Mucosa of rectum (tissue), 2 donors: ENCODE measurements at regions not wholly inside any gene's neighbourhood (a gene's known extent, or its start where the extent isn't known, plus 50 kb on each side); places are given as distances from the start of the nearest gene placed in this dataset.

Experiments
- H3K27ac ChIP-seq, 2 donors: one replicate each; pipeline ENCODE4 v1.7.0; 2013; ENCODE audit warnings: inconsistent platforms in 2 of 2, low read depth in 2 of 2, low read length in 2 of 2
- H3K27me3 ChIP-seq, 2 donors: one replicate each; pipeline ENCODE4 v1.7.0; 2013; ENCODE audit warnings: low read length in 2 of 2; ENCODE audit not compliant: control insufficient read depth in 2 of 2, insufficient read depth in 2 of 2
- H3K36me3 ChIP-seq, 2 donors: one replicate each; pipeline ENCODE4 v1.7.0; 2013; ENCODE audit warnings: low read length in 2 of 2; ENCODE audit not compliant: control insufficient read depth in 2 of 2, insufficient read depth in 2 of 2
- H3K4me1 ChIP-seq, 2 donors: one replicate each; pipeline ENCODE4 v1.7.0; 2013; ENCODE audit warnings: low read length in 2 of 2, mild to moderate bottlenecking in 1 of 2; ENCODE audit not compliant: control insufficient read depth in 2 of 2, insufficient read depth in 2 of 2
- H3K4me3 ChIP-seq, 2 donors: one replicate each; pipeline ENCODE4 v1.7.0; 2013; ENCODE audit warnings: low read length in 2 of 2
- H3K9ac ChIP-seq, 2 donors: one replicate each; pipeline ENCODE4 v1.7.0; 2013; ENCODE audit warnings: low read length in 2 of 2, low read depth in 1 of 2, mild to moderate bottlenecking in 1 of 2
- H3K9me3 ChIP-seq, 2 donors: one replicate each; pipeline ENCODE4 v1.7.0; 2013; ENCODE audit warnings: low read length in 2 of 2; ENCODE audit not compliant: control insufficient read depth in 2 of 2
- donor health status: healthy.
- donor health status: Normal muscosa, but diverticular disease.

DNA sequence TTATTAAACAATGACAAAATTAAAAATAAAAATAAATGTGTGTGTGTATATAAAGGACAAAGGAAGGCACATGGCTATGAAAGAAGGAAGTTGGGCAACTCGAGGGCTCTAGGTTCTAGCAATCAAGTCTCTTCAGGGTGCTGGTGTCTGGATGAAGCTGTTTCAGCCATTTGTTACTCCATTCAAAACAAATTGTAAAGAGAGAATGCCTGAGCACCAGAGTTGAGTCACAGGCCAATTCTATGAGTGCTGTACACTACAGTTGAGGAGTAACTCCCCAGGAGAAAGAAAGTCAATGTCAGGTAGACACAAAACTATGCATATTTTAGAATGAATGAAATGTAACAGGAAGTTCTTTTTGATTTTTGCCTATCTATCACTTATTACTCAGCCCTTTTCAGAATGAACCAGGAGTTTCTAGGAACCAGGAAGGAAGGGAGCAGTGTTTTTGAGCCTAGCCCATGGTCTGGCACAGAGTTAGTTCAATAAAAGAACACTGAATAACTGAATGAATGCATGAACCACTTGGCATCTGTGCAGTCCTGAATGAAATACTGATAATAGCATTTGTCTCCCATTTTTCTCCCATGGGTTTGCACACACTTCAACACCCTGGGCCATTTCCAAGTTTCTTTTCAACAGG, 151.7 kb upstream of the CPEB2 start:
- H3K4me1 ChIP-seq, result no peaks in the 10 kb centered on the region
- no peaks in the 10 kb centered on the region for H3K36me3 ChIP-seq
- no peak overlapping the region for H3K27ac ChIP-seq
- no peak overlapping the region for H3K9ac ChIP-seq
- H3K9me3 ChIP-seq, result no peaks in the 10 kb centered on the region
- H3K27me3 ChIP-seq, result no peaks in the 10 kb centered on the region
- H3K4me3 ChIP-seq, result no peak overlapping the region

DNA sequence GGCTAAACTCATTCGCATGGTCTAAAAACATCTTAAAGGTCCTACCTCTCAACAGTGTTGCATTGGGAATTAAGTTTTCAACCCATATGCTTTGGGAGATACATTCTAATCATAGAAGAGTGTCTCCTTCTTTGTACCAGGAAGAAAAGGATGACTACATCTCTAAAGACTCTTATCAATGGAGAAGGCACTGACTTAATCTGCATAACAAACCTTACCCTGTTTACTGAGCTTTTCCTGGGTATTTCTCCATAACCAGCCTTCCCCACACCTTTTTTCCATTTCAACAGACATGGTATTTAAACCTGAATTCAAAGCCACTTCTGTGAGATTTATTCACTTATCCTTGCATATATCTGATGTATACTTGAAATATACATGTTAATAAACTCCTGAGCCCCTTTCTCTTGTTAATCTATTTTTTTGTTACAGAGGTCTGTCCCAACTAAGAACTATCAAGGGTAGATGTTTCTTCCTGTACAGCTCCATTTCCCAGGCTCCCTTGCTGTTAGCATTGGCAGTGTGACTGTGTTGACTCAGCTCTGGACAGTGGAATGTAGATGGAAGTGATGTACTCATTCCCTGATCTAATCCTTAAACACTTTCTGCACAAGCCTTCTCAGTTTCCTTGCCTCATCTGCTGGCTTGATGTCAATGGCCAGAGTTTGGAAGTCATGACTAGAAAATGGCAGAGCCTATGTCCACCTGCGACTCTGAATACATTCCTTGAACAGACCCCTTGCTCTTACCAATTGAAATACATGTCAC, 148.9 kb upstream of the CPEB2 start:
- H3K9ac ChIP-seq, result no peak overlapping the region
- no peaks in the 10 kb centered on the region for H3K9me3 ChIP-seq
- H3K4me3 ChIP-seq, result no peak overlapping the region
- H3K27ac ChIP-seq, result no peak overlapping the region
- no peaks in the 10 kb centered on the region for H3K36me3 ChIP-seq
- no peaks in the 10 kb centered on the region for H3K27me3 ChIP-seq
- peaks cover 0 to 6% of the 10 kb centered on the region in 2 donors for H3K4me1 ChIP-seq

DNA sequence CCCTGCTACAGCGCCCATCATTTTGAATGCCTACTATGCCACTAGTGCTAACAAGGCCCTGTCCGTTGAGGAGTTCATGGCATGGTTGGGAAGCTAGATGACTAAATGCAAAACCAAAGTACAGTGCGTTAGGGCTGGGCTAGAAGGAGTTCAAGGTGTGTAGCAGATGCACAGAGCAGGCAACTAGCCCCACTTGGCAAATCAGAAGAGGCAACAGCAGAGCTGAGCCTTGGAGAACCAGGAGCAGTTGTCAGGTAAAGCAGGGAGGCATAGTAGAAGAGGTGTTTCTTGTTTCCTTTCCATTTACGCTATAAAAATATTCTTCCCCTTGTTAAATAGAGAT, 146.6 kb upstream of the CPEB2 start:
- Histone ChIP-seq H3K9me3 (no peaks in the 10 kb centered on the region), H3K27ac (peak overlapping the region; percentile 27 to 78), H3K27me3 (no peaks in the 10 kb centered on the region), H3K4me1 (peaks cover 0 to 6% of the 10 kb centered on the region in 2 donors), H3K4me3 (no peak overlapping the region), H3K36me3 (no peaks in the 10 kb centered on the region), H3K9ac (no peak overlapping the region)

DNA sequence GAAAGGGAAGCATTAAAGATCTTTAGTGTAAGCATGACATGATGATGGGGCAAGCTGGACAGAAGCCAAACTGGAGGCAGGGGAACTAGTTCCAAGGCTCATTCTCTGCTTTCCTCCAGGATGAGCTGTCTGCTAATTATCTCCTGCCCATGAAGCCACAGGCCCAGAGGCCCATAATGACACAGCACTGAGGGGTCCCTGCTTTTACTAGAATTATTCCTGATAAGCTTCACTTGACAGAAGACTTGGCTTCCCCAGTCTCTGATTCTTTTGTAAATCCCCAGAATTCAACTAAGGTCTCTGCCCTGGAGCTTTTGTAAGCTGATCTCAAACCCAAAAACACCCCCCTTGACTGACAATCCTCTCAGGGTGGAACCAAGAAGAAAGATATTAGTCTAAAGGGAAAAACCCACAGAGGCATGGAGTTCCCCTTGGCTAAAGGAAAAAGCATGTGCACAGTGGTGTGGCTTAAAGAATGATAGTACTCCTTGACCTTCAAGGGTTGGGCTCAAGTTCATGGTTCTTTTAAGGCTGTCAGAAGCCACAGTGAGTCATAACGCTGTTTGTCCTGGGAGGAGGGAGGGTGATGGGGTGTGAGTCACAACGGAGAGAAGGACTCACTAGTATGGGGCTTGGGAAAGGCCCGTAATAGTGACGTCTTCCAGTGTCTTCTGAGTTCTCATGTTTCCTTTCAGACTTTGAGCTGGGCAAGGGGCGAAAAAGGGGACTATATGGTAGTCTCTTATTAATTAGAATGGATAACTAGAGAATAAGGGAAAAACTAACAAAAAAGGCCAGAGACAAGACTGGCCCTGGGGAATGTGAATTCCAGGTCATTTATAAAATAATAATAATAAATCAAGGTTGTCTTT, 146.0 kb upstream of the CPEB2 start:
- Histone ChIP-seq H3K36me3 (no peaks in the 10 kb centered on the region), H3K9ac (peak overlapping the region in 1 of 2 donors; percentile 18), H3K4me1 (peaks cover 0 to 6% of the 10 kb centered on the region in 2 donors), H3K27ac (peak overlapping the region; percentile 27 to 78), H3K4me3 (no peak overlapping the region), H3K9me3 (no peaks in the 10 kb centered on the region), H3K27me3 (no peaks in the 10 kb centered on the region)

DNA sequence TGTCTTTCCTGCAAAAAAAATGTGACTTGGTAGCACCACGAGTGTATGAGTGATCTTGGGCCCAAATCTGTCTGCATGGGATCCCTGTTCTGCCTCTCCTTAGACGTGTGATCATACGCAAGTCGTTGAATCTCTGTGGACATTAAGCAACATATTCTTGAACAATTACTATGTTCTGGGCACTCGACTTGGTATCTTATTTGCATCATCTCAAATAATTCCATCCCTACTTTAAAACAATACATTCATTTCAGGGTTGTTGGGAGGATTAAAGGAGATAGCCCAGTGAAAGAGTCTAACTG, 145.4 kb upstream of the CPEB2 start:
- no peak overlapping the region for H3K27ac ChIP-seq
- H3K27me3 ChIP-seq, result no peaks in the 10 kb centered on the region
- H3K4me1 ChIP-seq, result peaks cover 0 to 6% of the 10 kb centered on the region in 2 donors
- no peak overlapping the region for H3K4me3 ChIP-seq
- H3K9ac ChIP-seq, result no peak overlapping the region
- H3K9me3 ChIP-seq, result no peaks in the 10 kb centered on the region
- no peaks in the 10 kb centered on the region for H3K36me3 ChIP-seq

DNA sequence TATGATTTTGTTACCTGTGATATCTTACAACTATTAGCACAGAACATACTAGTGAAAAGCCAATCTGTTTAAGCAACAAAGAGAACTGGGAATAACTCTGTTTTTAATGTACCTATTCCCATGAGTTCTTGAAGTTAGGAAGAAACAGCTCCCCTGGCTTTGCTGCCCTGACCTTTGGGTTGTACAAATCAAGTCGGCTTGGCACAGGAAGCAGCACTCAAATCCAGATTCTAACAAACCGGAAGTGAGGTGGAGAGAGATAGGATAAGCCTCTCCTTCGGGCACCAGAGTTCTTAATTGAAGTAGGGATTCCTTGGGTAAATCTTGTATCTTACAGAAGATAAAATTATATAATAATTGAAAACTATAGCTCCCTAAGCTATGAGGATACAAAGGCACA, 144.8 kb upstream of the CPEB2 start:
- Histone ChIP-seq H3K4me1 (peaks cover 0 to 6% of the 10 kb centered on the region in 2 donors), H3K36me3 (no peaks in the 10 kb centered on the region)

DNA sequence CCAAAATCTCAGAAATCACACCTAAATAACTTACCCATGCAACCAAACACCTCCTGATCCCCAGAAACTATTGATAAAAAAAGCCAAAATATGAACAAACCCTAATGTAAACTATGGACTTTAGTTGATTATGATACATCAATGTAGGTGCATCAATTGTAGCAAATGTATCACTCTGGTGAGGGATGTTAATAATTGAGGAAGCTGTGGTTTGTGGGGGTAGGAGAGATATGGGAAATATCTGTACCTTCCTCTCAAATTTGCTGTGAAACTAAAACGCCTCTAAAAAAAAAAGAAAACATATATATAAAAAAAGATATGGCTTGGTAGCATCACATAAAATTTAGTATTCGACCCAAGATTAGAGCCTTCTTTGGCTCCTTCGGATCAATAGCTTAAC, 144.3 kb upstream of the CPEB2 start:
- Histone ChIP-seq H3K9ac (no peak overlapping the region), H3K27me3 (no peaks in the 10 kb centered on the region), H3K36me3 (no peaks in the 10 kb centered on the region), H3K4me1 (peaks cover 0 to 8% of the 10 kb centered on the region in 2 donors), H3K9me3 (no peaks in the 10 kb centered on the region), H3K27ac (no peak overlapping the region), H3K4me3 (no peak overlapping the region)

More for the DNA sequence above, 144.8 kb upstream of the CPEB2 start:
- Histone ChIP-seq H3K9ac (no peak overlapping the region), H3K27ac (no peak overlapping the region), H3K9me3 (no peaks in the 10 kb centered on the region), H3K27me3 (no peaks in the 10 kb centered on the region), H3K4me3 (no peak overlapping the region)

DNA sequence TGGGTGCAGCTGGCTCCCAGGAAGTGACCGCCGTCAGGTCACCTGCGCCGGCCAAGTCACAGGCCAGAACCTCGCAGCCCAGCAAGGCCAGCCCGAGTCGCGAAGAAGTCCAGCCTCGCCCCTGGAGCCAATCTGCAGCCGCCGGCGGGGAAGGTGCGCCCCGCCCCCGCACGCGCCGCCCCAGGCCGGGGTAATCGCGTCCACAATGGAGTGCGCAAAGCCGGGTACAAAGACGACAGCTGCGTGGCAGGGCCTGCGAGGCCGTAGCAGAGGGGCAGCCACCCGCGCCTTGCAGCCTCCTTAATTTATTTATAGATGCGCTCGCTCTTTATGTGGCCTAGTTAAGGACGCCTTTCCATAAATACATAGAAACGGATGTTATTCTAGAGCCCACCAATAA, 139.4 kb upstream of the CPEB2 start:
- no peaks in the 10 kb centered on the region for H3K27me3 ChIP-seq
- no peaks in the 10 kb centered on the region for H3K9me3 ChIP-seq
- peaks cover 0 to 5% of the 10 kb centered on the region in 2 donors for H3K4me1 ChIP-seq
- H3K36me3 ChIP-seq, result no peaks in the 10 kb centered on the region
- peak overlapping the region in 1 of 2 donors; percentile 26 for H3K9ac ChIP-seq
- H3K4me3 ChIP-seq, result no peak overlapping the region
- no peak overlapping the region for H3K27ac ChIP-seq

DNA sequence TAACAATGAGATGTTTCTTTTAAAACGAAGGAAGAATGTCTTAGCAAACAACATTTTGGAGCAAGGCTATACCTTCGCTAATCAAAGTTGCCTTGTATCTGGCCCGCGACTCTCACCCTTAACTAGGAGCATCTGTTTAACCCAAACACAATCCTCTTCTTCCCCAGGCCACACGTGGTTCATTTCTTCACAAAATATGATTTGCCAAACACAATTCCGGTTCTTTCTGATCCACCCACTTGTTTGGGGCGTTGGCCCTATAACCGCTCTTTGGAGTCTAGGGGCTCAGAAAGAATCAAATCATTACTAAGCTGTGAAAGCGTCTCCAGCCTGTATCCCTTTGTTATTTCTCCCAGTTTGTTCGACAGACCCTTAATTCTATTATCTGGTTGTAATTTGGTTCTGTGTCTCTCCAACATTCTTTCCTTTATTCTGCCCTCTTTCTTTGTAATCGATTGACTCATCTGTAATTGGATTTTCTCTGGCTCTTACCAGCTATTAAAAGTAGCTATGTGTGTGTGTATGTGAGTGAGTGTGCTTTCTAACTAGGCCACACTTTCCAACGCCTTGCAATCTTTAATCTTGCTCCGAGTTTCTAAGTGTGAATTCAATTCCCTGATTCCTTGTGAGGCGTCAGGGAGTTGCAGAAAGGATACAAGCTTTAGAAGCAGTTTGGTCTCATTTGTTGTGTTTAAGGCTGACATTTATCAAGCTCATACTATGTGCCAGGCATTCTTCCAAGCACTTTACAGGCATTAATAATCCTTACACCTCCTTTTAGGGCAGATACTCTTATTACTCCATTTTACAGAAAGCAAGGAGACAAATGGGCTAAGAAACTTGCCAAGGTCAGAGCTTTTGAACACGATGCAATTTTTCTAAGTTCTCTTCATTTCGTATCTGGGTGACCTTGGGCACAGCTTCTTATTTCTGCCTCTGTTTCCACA, 138.6 kb upstream of the CPEB2 start:
- no peaks in the 10 kb centered on the region for H3K9me3 ChIP-seq
- H3K4me3 ChIP-seq, result no peak overlapping the region
- H3K36me3 ChIP-seq, result no peaks in the 10 kb centered on the region
- H3K9ac ChIP-seq, result no peak overlapping the region
- no peaks in the 10 kb centered on the region for H3K27me3 ChIP-seq
- no peak overlapping the region for H3K27ac ChIP-seq
- H3K4me1 ChIP-seq, result peaks cover 0 to 5% of the 10 kb centered on the region in 2 donors
